ENCODE measurements at regions not wholly inside any gene's neighbourhood (a gene's known extent, or its start where the extent isn't known, plus 50 kb on each side); places are given as distances from the start of the nearest gene placed in this dataset.

GRCh38 chr12:43283206-43283605, 268.8 kb downstream of the ADAMTS20 start:
- DNase-seq (ENCODE audit: low read depth in 2 of 2): no peak
- no peak overlapping the region for H3K27ac ChIP-seq (ENCODE audit: insufficient read depth, low read length)
- H2AFZ ChIP-seq (ENCODE audit: low read length): no peak overlapping the region

DNA sequence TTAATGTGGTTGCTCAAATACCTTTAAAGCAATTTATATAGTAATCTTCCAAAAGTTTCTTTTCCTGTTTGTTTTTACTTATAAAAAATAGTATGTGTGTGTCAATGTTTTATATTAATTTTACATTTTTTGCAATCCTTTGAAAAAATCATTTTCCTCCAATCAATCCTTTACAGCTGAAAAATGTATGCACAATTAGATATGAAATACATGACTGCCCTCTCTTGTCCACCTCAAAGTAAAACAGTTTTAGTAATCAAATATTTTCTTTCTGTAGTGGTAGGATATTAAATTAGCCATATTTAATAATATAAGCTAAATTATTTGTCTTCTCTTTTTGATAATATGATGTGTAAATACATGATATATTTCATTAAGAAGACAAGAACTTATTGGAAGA, 269.9 kb downstream of the ADAMTS20 start:
- H4K20me1 ChIP-seq (ENCODE audit: control insufficient read depth, extremely low read depth, insufficient read depth, low read length): no peaks in the 10 kb centered on the region
- H3K9me3 ChIP-seq (ENCODE audit: control insufficient read depth, insufficient read depth, low read depth, low read length): no peaks in the 10 kb centered on the region
- peaks cover 6% of the 10 kb centered on the region for H3K4me1 ChIP-seq (ENCODE audit: control insufficient read depth, extremely low read depth, insufficient read depth, low read length)
- H3K79me2 ChIP-seq (ENCODE audit: control insufficient read depth, insufficient read depth, low read length): no peaks in the 10 kb centered on the region
- TF ChIP-seq CTCF (conservative IDR thresholded peaks at IDR 0.05 in 1 of 2, IDR thresholded peaks at IDR 0.05 in 1 of 2; ENCODE audit: low read depth in 1 of 2, low read length in 2 of 2) (peak in 1 of 2 donors; percentile 41), EZH2 (IDR thresholded peaks at IDR 0.05; ENCODE audit: low read length, missing control alignments) (no peak)
- H3K4me2 ChIP-seq (ENCODE audit: extremely low read depth, insufficient read depth, low read length): no peak overlapping the region
- H3K27me3 ChIP-seq (ENCODE audit: control insufficient read depth, insufficient read depth, low read length): no peaks in the 10 kb centered on the region
- H3K9ac ChIP-seq (ENCODE audit: insufficient read depth, low read length): no peak overlapping the region
- no peak overlapping the region for H3K4me3 ChIP-seq (replicated peaks in 1 of 4; ENCODE audit: control extremely low read depth in 1 of 4, insufficient read depth in 1 of 4, low read depth in 3 of 4, low read length in 4 of 4)
- H3K36me3 ChIP-seq (ENCODE audit: control insufficient read depth, insufficient read depth, low read length): no peaks in the 10 kb centered on the region
- no peak overlapping the region for H3K27ac ChIP-seq (ENCODE audit: insufficient read depth, low read length)
- H2AFZ ChIP-seq (ENCODE audit: low read length): no peak overlapping the region
- peak; percentile 52 to 75 for DNase-seq (ENCODE audit: low read depth in 2 of 2)

More at GRCh38 chr12:43283206-43283605, 268.8 kb downstream of the ADAMTS20 start:
- Histone ChIP-seq H3K27me3 (ENCODE audit: control insufficient read depth, insufficient read depth, low read length) (no peaks in the 10 kb centered on the region), H3K9ac (ENCODE audit: insufficient read depth, low read length) (no peak overlapping the region), H3K4me2 (ENCODE audit: extremely low read depth, insufficient read depth, low read length) (no peak overlapping the region), H3K4me3 (replicated peaks in 1 of 4; ENCODE audit: control extremely low read depth in 1 of 4, insufficient read depth in 1 of 4, low read depth in 3 of 4, low read length in 4 of 4) (no peak overlapping the region), H4K20me1 (ENCODE audit: control insufficient read depth, extremely low read depth, insufficient read depth, low read length) (no peaks in the 10 kb centered on the region), H3K36me3 (ENCODE audit: control insufficient read depth, insufficient read depth, low read length) (no peaks in the 10 kb centered on the region), H3K4me1 (ENCODE audit: control insufficient read depth, extremely low read depth, insufficient read depth, low read length) (peaks cover 6% of the 10 kb centered on the region), H3K79me2 (ENCODE audit: control insufficient read depth, insufficient read depth, low read length) (no peaks in the 10 kb centered on the region), H3K9me3 (ENCODE audit: control insufficient read depth, insufficient read depth, low read depth, low read length) (no peaks in the 10 kb centered on the region)
- TF ChIP-seq EZH2 (IDR thresholded peaks at IDR 0.05; ENCODE audit: low read length, missing control alignments) (no peak), CTCF (conservative IDR thresholded peaks at IDR 0.05 in 1 of 2, IDR thresholded peaks at IDR 0.05 in 1 of 2; ENCODE audit: low read depth in 1 of 2, low read length in 2 of 2) (no peak)

GRCh38 chr12:43281563-43281962, 270.4 kb downstream of the ADAMTS20 start:
- Histone ChIP-seq H3K4me2 (ENCODE audit: extremely low read depth, insufficient read depth, low read length) (no peak overlapping the region), H3K9ac (ENCODE audit: insufficient read depth, low read length) (no peak overlapping the region), H2AFZ (ENCODE audit: low read length) (no peak overlapping the region), H3K36me3 (ENCODE audit: control insufficient read depth, insufficient read depth, low read length) (no peaks in the 10 kb centered on the region), H3K27ac (ENCODE audit: insufficient read depth, low read length) (no peak overlapping the region), H3K4me3 (replicated peaks in 1 of 4; ENCODE audit: control extremely low read depth in 1 of 4, insufficient read depth in 1 of 4, low read depth in 3 of 4, low read length in 4 of 4) (no peak overlapping the region), H3K9me3 (ENCODE audit: control insufficient read depth, insufficient read depth, low read depth, low read length) (no peaks in the 10 kb centered on the region), H3K79me2 (ENCODE audit: control insufficient read depth, insufficient read depth, low read length) (no peaks in the 10 kb centered on the region), H4K20me1 (ENCODE audit: control insufficient read depth, extremely low read depth, insufficient read depth, low read length) (no peaks in the 10 kb centered on the region), H3K27me3 (ENCODE audit: control insufficient read depth, insufficient read depth, low read length) (no peaks in the 10 kb centered on the region), H3K4me1 (ENCODE audit: control insufficient read depth, extremely low read depth, insufficient read depth, low read length) (peaks cover 6% of the 10 kb centered on the region)
- TF ChIP-seq CTCF (conservative IDR thresholded peaks at IDR 0.05 in 1 of 2, IDR thresholded peaks at IDR 0.05 in 1 of 2; ENCODE audit: low read depth in 1 of 2, low read length in 2 of 2): no peak
- no peak for TF ChIP-seq EZH2 (IDR thresholded peaks at IDR 0.05; ENCODE audit: low read length, missing control alignments)
- DNase-seq (ENCODE audit: low read depth in 2 of 2): no peak

Data from fibroblast of lung (primary cell).